HEK293 (cell line): ENCODE measurements at regions not wholly inside any gene's neighbourhood (a gene's known extent, or its start where the extent isn't known, plus 50 kb on each side); places are given as distances from the start of the nearest gene placed in this dataset.

Experiments used
- CTCF ChIP-seq: fragments of 450-650 bp; formaldehyde crosslinking; IDR thresholded peaks from 2 replicates; pipeline ENCODE4 v1.5.1; 2016; ENCODE audit warnings: missing biosample characterization, missing genetic modification characterization
- MZF1 ChIP-seq: fragments of 450-650 bp; formaldehyde crosslinking; IDR thresholded peaks from 2 replicates; pipeline ENCODE4 v1.5.1; 2017; ENCODE audit warnings: missing biosample characterization, missing genetic modification characterization, borderline replicate concordance
- OVOL3 ChIP-seq: fragments of 450-650 bp; formaldehyde crosslinking; IDR thresholded peaks from 2 replicates; pipeline ENCODE4 v1.5.1; 2016; ENCODE audit warnings: missing biosample characterization, missing genetic modification characterization
- PBX3 ChIP-seq: sonication (generic); formaldehyde crosslinking; IDR thresholded peaks from 2 replicates; pipeline ENCODE4 v1.8.1; 2022; ENCODE audit warnings: mild to moderate bottlenecking, moderate library complexity, missing genetic modification reagents
- PRDM10 ChIP-seq: fragments of 450-650 bp; formaldehyde crosslinking; IDR thresholded peaks from 2 replicates; pipeline ENCODE4 v1.5.1; 2016; ENCODE audit warnings: missing biosample characterization, missing genetic modification characterization
- ZNF202 ChIP-seq: fragments of 450-650 bp; formaldehyde crosslinking; IDR thresholded peaks from 2 replicates; pipeline ENCODE4 v1.5.1; 2016; ENCODE audit warnings: missing biosample characterization, missing genetic modification characterization, borderline replicate concordance
- ZNF274 ChIP-seq, 2 experiments: fragments of 200-500 bp in 1 of 2; fragments of 450-650 bp in 1 of 2; sonication (Bioruptor generic) in 1 of 2; formaldehyde crosslinking in 1 of 2; IDR thresholded peaks; 2 replicates each; pipeline versions ENCODE4 v1.5.1 to v1.6.1; 2014 to 2016; ENCODE audit warnings: borderline replicate concordance in 1 of 2, inconsistent platforms in 1 of 2, low read length in 1 of 2, missing biosample characterization in 1 of 2, missing genetic modification characterization in 1 of 2
- ZNF391 ChIP-seq: fragments of 450-650 bp; formaldehyde crosslinking; IDR thresholded peaks from 2 replicates; pipeline ENCODE4 v1.5.1; 2016; ENCODE audit warnings: low read depth, missing biosample characterization, missing genetic modification characterization, borderline replicate concordance
- ZNF518A ChIP-seq: fragments of 450-650 bp; formaldehyde crosslinking; conservative IDR thresholded peaks from 2 replicates; pipeline ENCODE4 v1.5.1; 2016; ENCODE audit warnings: low read depth, missing biosample characterization, missing genetic modification characterization
- ZNF548 ChIP-seq: fragments of 450-650 bp; formaldehyde crosslinking; IDR thresholded peaks from 2 replicates; pipeline ENCODE4 v1.5.1; 2016; ENCODE audit warnings: missing biosample characterization, missing genetic modification characterization
- ZNF791 ChIP-seq: fragments of 450-650 bp; formaldehyde crosslinking; IDR thresholded peaks from 2 replicates; pipeline ENCODE4 v1.5.1; 2016; ENCODE audit warnings: missing biosample characterization, missing genetic modification characterization
- ZSCAN23 ChIP-seq: fragments of 450-650 bp; formaldehyde crosslinking; IDR thresholded peaks from 2 replicates; pipeline ENCODE4 v1.5.1; 2016; ENCODE audit warnings: missing biosample characterization, missing genetic modification characterization
- TF ChIP-seq, protein P1 (sequence below): fragments of 450-650 bp; formaldehyde crosslinking; IDR thresholded peaks from 2 replicates; pipeline ENCODE4 v1.5.1; 2016; ENCODE audit warnings: missing biosample characterization, missing genetic modification characterization
- TF ChIP-seq, protein P2 (sequence below): fragments of 450-650 bp; formaldehyde crosslinking; IDR thresholded peaks from 2 replicates; pipeline ENCODE4 v1.5.1; 2016; ENCODE audit warnings: missing biosample characterization, missing genetic modification characterization

GRCh38 chr14:39694341-39694740, 262.1 kb upstream of the FBXO33 start:
- TF ChIP-seq CTCF: no peak
- no peak for TF ChIP-seq MZF1 (tag by site-specific recombination)
- TF ChIP-seq, protein P1, sequence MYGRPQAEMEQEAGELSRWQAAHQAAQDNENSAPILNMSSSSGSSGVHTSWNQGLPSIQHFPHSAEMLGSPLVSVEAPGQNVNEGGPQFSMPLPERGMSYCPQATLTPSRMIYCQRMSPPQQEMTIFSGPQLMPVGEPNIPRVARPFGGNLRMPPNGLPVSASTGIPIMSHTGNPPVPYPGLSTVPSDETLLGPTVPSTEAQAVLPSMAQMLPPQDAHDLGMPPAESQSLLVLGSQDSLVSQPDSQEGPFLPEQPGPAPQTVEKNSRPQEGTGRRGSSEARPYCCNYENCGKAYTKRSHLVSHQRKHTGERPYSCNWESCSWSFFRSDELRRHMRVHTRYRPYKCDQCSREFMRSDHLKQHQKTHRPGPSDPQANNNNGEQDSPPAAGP (tag by site-specific recombination): no peak
- no peak for TF ChIP-seq ZNF791 (tag by site-specific recombination)
- no peak for TF ChIP-seq ZNF202
- no peak for TF ChIP-seq ZNF274 (IDR thresholded peaks at IDR 0.05; ENCODE audit: low read length)
- no peak for TF ChIP-seq ZNF274 (tag by site-specific recombination; IDR thresholded peaks at IDR 0.05; ENCODE audit: borderline replicate concordance)
- no peak for TF ChIP-seq ZNF548 (tag by site-specific recombination)
- no peak for TF ChIP-seq ZNF518A (tag by site-specific recombination)
- TF ChIP-seq PBX3: no peak
- TF ChIP-seq, protein P2, sequence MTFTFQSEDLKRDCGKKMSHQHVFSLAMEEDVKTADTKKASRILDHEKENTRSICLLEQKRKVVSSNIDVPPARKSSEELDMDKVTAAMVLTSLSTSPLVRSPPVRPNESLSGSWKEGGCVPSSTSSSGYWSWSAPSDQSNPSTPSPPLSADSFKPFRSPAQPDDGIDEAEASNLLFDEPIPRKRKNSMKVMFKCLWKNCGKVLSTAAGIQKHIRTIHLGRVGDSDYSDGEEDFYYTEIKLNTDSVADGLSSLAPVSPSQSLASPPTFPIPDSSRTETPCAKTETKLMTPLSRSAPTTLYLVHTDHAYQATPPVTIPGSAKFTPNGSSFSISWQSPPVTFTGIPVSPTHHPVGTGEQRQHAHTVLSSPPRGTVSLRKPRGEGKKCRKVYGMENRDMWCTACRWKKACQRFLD (tag by site-specific recombination): no peak
- TF ChIP-seq ZSCAN23 (tag by site-specific recombination): no peak
- no peak for TF ChIP-seq OVOL3 (tag by site-specific recombination)
- TF ChIP-seq ZNF391 (tag by site-specific recombination): no peak
- TF ChIP-seq PRDM10 (tag by site-specific recombination): no peak
